Peyer's patch (tissue), 4 donors: ENCODE measurements at regions not wholly inside any gene's neighbourhood (a gene's known extent, or its start where the extent isn't known, plus 50 kb on each side); places are given as distances from the start of the nearest gene placed in this dataset.

Source experiments
- POLR2A ChIP-seq, 2 donors: fragments of 450-650 bp; IDR thresholded peaks; one replicate each; pipeline ENCODE4 v1.5.1; 2017; ENCODE audit warnings: antibody characterized with exemption in 2 of 2, mild to moderate bottlenecking in 2 of 2, moderate library complexity in 2 of 2
- TF ChIP-seq, protein P1 (sequence below), 6 experiments: fragments of 450-650 bp in 4 of 6; fragments of 200-600 bp in 2 of 6; sonication (generic) in 1 of 6; IDR thresholded peaks; one replicate each; pipeline ENCODE4 v1.5.1; 2017 to 2019; ENCODE audit warnings: antibody characterized with exemption in 6 of 6, mild to moderate bottlenecking in 3 of 6, moderate library complexity in 1 of 6

DNA sequence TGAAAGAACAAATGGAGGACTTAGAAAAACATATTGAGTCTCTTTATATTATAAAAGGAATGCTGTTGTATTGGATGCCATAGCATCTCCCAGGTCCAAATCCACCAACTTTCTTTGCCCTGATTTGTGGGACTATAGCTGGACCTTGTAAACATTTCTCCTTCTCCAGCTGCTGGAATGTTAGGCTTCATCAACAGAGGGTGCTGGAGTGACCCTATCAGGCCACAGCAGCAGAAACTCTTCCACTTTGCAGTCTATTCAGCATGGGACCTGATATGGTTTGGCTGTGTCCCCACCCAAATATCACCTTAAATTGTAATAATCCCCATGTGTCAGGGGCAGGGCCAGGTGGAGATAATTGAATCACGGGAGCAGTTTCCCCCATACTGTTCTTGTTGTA, 138.4 kb upstream of the ARL4C start:
- TF ChIP-seq, protein P1, sequence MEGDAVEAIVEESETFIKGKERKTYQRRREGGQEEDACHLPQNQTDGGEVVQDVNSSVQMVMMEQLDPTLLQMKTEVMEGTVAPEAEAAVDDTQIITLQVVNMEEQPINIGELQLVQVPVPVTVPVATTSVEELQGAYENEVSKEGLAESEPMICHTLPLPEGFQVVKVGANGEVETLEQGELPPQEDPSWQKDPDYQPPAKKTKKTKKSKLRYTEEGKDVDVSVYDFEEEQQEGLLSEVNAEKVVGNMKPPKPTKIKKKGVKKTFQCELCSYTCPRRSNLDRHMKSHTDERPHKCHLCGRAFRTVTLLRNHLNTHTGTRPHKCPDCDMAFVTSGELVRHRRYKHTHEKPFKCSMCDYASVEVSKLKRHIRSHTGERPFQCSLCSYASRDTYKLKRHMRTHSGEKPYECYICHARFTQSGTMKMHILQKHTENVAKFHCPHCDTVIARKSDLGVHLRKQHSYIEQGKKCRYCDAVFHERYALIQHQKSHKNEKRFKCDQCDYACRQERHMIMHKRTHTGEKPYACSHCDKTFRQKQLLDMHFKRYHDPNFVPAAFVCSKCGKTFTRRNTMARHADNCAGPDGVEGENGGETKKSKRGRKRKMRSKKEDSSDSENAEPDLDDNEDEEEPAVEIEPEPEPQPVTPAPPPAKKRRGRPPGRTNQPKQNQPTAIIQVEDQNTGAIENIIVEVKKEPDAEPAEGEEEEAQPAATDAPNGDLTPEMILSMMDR (IDR thresholded peaks at IDR 0.05) = no peak
- no peak for TF ChIP-seq POLR2A (IDR thresholded peaks at IDR 0.05)
